DOHH2 (cell line): ENCODE measurements at regions not wholly inside any gene's neighbourhood (a gene's known extent, or its start where the extent isn't known, plus 50 kb on each side); places are given as distances from the start of the nearest gene placed in this dataset.

Experiments used
- H3F3A ChIP-seq: fragments of 200-600 bp; sonication (generic), shearing (Covaris generic); 2 replicates; pipeline ENCODE4 v1.6.0; 2016; ENCODE audit warnings: antibody characterized with exemption, mild to moderate bottlenecking; ENCODE audit not compliant: control insufficient read depth, insufficient read depth
- H3K27ac ChIP-seq: fragments of 200-600 bp; sonication (generic); 2 replicates; pipeline ENCODE4 v1.5.1; 2014; ENCODE audit warnings: low read depth, mild to moderate bottlenecking, low read length, moderate library complexity
- H3K27me3 ChIP-seq: fragments of 200-600 bp; sonication (generic); 2 replicates; pipeline ENCODE4 v1.6.1; 2014; ENCODE audit warnings: mild to moderate bottlenecking, low read length, mixed read lengths; ENCODE audit not compliant: control insufficient read depth
- H3K36me3 ChIP-seq: fragments of 200-600 bp; sonication (generic); 2 replicates; pipeline ENCODE4 v1.6.1; 2014; ENCODE audit warnings: mild to moderate bottlenecking, low read length, moderate library complexity, mixed read lengths; ENCODE audit not compliant: control insufficient read depth
- H3K4me1 ChIP-seq: fragments of 200-600 bp; sonication (generic); 2 replicates; pipeline ENCODE4 v1.6.1; 2014; ENCODE audit warnings: mild to moderate bottlenecking, low read length, mixed read lengths; ENCODE audit not compliant: control insufficient read depth
- H3K4me2 ChIP-seq: fragments of 200-600 bp; sonication (generic); 2 replicates; pipeline ENCODE4 v1.6.0; 2014; ENCODE audit warnings: mild to moderate bottlenecking, low read length, moderate library complexity
- H3K4me3 ChIP-seq: fragments of 200-600 bp; sonication (generic); 2 replicates; pipeline ENCODE4 v1.5.1; 2014; ENCODE audit warnings: mild to moderate bottlenecking, low read length, mixed read lengths
- H3K79me2 ChIP-seq: fragments of 200-600 bp; sonication (generic); 2 replicates; pipeline ENCODE4 v1.6.1; 2014; ENCODE audit warnings: mild to moderate bottlenecking, low read length, mixed read lengths; ENCODE audit not compliant: control insufficient read depth
- H3K9me2 ChIP-seq: fragments of 200-600 bp; sonication (generic); replicated peaks from 2 replicates; pipeline ENCODE4 v1.6.1; 2014; ENCODE audit warnings: mild to moderate bottlenecking, low read length, mixed read lengths; ENCODE audit not compliant: control insufficient read depth
- H3K9me3 ChIP-seq: fragments of 200-600 bp; sonication (generic); 2 replicates; pipeline ENCODE4 v1.6.1; 2014; ENCODE audit warnings: antibody characterized with exemption, low read length, mixed read lengths; ENCODE audit not compliant: control insufficient read depth, insufficient read depth
- H4K20me1 ChIP-seq: fragments of 200-600 bp; sonication (generic); 2 replicates; pipeline ENCODE4 v1.6.0; 2014; ENCODE audit warnings: low read depth, mild to moderate bottlenecking, antibody characterized with exemption, low read length, moderate library complexity; ENCODE audit not compliant: control insufficient read depth, insufficient read depth
- CTCF ChIP-seq: fragments of 200-600 bp; sonication (generic); IDR thresholded peaks from one replicate; pipeline ENCODE4 v1.5.1; 2014; ENCODE audit warnings: antibody characterized with exemption, mild to moderate bottlenecking, low read depth, low read length; ENCODE audit not compliant: poor library complexity, severe bottlenecking
- EZH2phosphoT487 ChIP-seq: fragments of 200-600 bp; sonication (generic); IDR thresholded peaks from 2 replicates; pipeline ENCODE4 v1.6.1; 2017; ENCODE audit warnings: borderline replicate concordance, mild to moderate bottlenecking, antibody characterized with exemption, low read length, moderate library complexity, mixed read lengths

GRCh38 chr12:24197532-24197931, 248.1 kb upstream of the SOX5 start:
- no peaks in the 10 kb centered on the region for H3F3A ChIP-seq
- TF ChIP-seq CTCF (no peak), EZH2phosphoT487 (no peak)
- no peak overlapping the region for H3K27ac ChIP-seq
- H3K79me2 ChIP-seq = no peaks in the 10 kb centered on the region
- H3K36me3 ChIP-seq = no peaks in the 10 kb centered on the region
- H3K27me3 ChIP-seq = no peaks in the 10 kb centered on the region; the same call in 1 of the 2 replicates
- H3K9me3 ChIP-seq = no peaks in the 10 kb centered on the region
- no peaks in the 10 kb centered on the region for H3K4me1 ChIP-seq
- no peaks in the 10 kb centered on the region for H3K9me2 ChIP-seq
- no peak overlapping the region for H3K4me2 ChIP-seq
- H3K4me3 ChIP-seq = no peak overlapping the region
- H4K20me1 ChIP-seq = no peaks in the 10 kb centered on the region

- Histone ChIP-seq H3K9me2 (no peaks in the 10 kb centered on the region), H3K27me3 (no peaks in the 10 kb centered on the region; the same call in 1 of the 2 replicates), H3K9me3 (no peaks in the 10 kb centered on the region), H3K4me1 (no peaks in the 10 kb centered on the region), H3K4me3 (no peak overlapping the region), H3F3A (no peaks in the 10 kb centered on the region), H3K79me2 (no peaks in the 10 kb centered on the region), H4K20me1 (no peaks in the 10 kb centered on the region), H3K4me2 (no peak overlapping the region), H3K36me3 (no peaks in the 10 kb centered on the region), H3K27ac (no peak overlapping the region)
- TF ChIP-seq CTCF (no peak), EZH2phosphoT487 (no peak)
Measured at GRCh38 chr12:24195063-24195462, 245.6 kb upstream of the SOX5 start.

- H4K20me1 ChIP-seq = no peaks in the 10 kb centered on the region
- H3K79me2 ChIP-seq = no peaks in the 10 kb centered on the region
- H3K4me2 ChIP-seq = no peak overlapping the region
- no peak overlapping the region for H3K4me3 ChIP-seq
- no peak overlapping the region for H3K27ac ChIP-seq
- H3K9me3 ChIP-seq = no peaks in the 10 kb centered on the region
- no peaks in the 10 kb centered on the region for H3K27me3 ChIP-seq
- no peaks in the 10 kb centered on the region for H3K36me3 ChIP-seq
- TF ChIP-seq CTCF (no peak), EZH2phosphoT487 (no peak)
- H3F3A ChIP-seq = no peaks in the 10 kb centered on the region
- H3K4me1 ChIP-seq = no peaks in the 10 kb centered on the region
- no peaks in the 10 kb centered on the region for H3K9me2 ChIP-seq
Measured at GRCh38 chr12:24191117-24191516, 241.6 kb upstream of the SOX5 start.

- H3K36me3 ChIP-seq = no peaks in the 10 kb centered on the region
- no peaks in the 10 kb centered on the region for H3K79me2 ChIP-seq
- no peak overlapping the region for H3K27ac ChIP-seq
- H3F3A ChIP-seq = no peaks in the 10 kb centered on the region
- H3K4me1 ChIP-seq = no peaks in the 10 kb centered on the region
- no peak overlapping the region for H3K4me3 ChIP-seq
- no peak overlapping the region for H3K4me2 ChIP-seq
- no peaks in the 10 kb centered on the region for H3K9me2 ChIP-seq
- no peaks in the 10 kb centered on the region for H3K9me3 ChIP-seq
- H3K27me3 ChIP-seq = no peaks in the 10 kb centered on the region
- TF ChIP-seq CTCF = no peak
- TF ChIP-seq EZH2phosphoT487 = no peak
- no peaks in the 10 kb centered on the region for H4K20me1 ChIP-seq
Measured at GRCh38 chr12:24185782-24186181, 236.3 kb upstream of the SOX5 start.
